ENCODE measurements at regions not wholly inside any gene's neighbourhood (a gene's known extent, or its start where the extent isn't known, plus 50 kb on each side); places are given as distances from the start of the nearest gene placed in this dataset.

GRCh38 chr1:222927031-222927430, 112.2 kb downstream of the DISP1 start:
- Histone ChIP-seq H3K27ac (ENCODE audit: low read length) (no peak overlapping the region), H3K4me1 (ENCODE audit: control insufficient read depth, insufficient read depth, low read length) (no peaks in the 10 kb centered on the region), H3K4me3 (ENCODE audit: low read length) (no peak overlapping the region), H3K27me3 (ENCODE audit: control insufficient read depth, insufficient read depth, low read length) (no peaks in the 10 kb centered on the region), H3K36me3 (ENCODE audit: control insufficient read depth, insufficient read depth, low read length) (no peaks in the 10 kb centered on the region), H3K9me3 (ENCODE audit: control insufficient read depth, low read depth, low read length) (no peaks in the 10 kb centered on the region)
- WGBS (ENCODE audit: insufficient coverage, low lambda C conversion rate): 83% methylated on average over 2 of the region's 4 CpGs
- no peak for DNase-seq

GRCh38 chr1:222928212-222928611, 113.4 kb downstream of the DISP1 start:
- no peaks in the 10 kb centered on the region for H3K9me3 ChIP-seq (ENCODE audit: control insufficient read depth, low read depth, low read length)
- no peak overlapping the region for H3K4me3 ChIP-seq (ENCODE audit: low read length)
- no peaks in the 10 kb centered on the region for H3K4me1 ChIP-seq (ENCODE audit: control insufficient read depth, insufficient read depth, low read length)
- H3K27me3 ChIP-seq (ENCODE audit: control insufficient read depth, insufficient read depth, low read length): no peaks in the 10 kb centered on the region
- DNase-seq: peak in 1 of 2 donors; percentile 13
- H3K36me3 ChIP-seq (ENCODE audit: control insufficient read depth, insufficient read depth, low read length): no peaks in the 10 kb centered on the region
- no peak overlapping the region for H3K27ac ChIP-seq (ENCODE audit: low read length)
- WGBS (ENCODE audit: insufficient coverage, low lambda C conversion rate): no CpG with 5 or more reads among the region's 3 CpGs

GRCh38 chr1:222930070-222930469, 115.2 kb downstream of the DISP1 start:
- Histone ChIP-seq H3K4me3 (ENCODE audit: low read length) (no peak overlapping the region), H3K27me3 (ENCODE audit: control insufficient read depth, insufficient read depth, low read length) (no peaks in the 10 kb centered on the region), H3K4me1 (ENCODE audit: control insufficient read depth, insufficient read depth, low read length) (no peaks in the 10 kb centered on the region), H3K27ac (ENCODE audit: low read length) (no peak overlapping the region), H3K36me3 (ENCODE audit: control insufficient read depth, insufficient read depth, low read length) (no peaks in the 10 kb centered on the region), H3K9me3 (ENCODE audit: control insufficient read depth, low read depth, low read length) (no peaks in the 10 kb centered on the region)
- DNase-seq: no peak

GRCh38 chr1:222931023-222931422, 116.2 kb downstream of the DISP1 start:
- no peak overlapping the region for H3K4me3 ChIP-seq (ENCODE audit: low read length)
- no peaks in the 10 kb centered on the region for H3K27me3 ChIP-seq (ENCODE audit: control insufficient read depth, insufficient read depth, low read length)
- H3K36me3 ChIP-seq (ENCODE audit: control insufficient read depth, insufficient read depth, low read length): no peaks in the 10 kb centered on the region
- no CpG with 5 or more reads among the region's 1 CpG for WGBS (ENCODE audit: insufficient coverage, low lambda C conversion rate)
- H3K27ac ChIP-seq (ENCODE audit: low read length): no peak overlapping the region
- H3K4me1 ChIP-seq (ENCODE audit: control insufficient read depth, insufficient read depth, low read length): no peaks in the 10 kb centered on the region
- no peak for DNase-seq
- H3K9me3 ChIP-seq (ENCODE audit: control insufficient read depth, low read depth, low read length): no peaks in the 10 kb centered on the region

GRCh38 chr1:222933273-222933672, 118.4 kb downstream of the DISP1 start:
- WGBS (ENCODE audit: insufficient coverage, low lambda C conversion rate): 100% methylated on average over 2 of the region's 2 CpGs
- Histone ChIP-seq H3K4me1 (ENCODE audit: control insufficient read depth, insufficient read depth, low read length) (no peaks in the 10 kb centered on the region), H3K27me3 (ENCODE audit: control insufficient read depth, insufficient read depth, low read length) (no peaks in the 10 kb centered on the region), H3K36me3 (ENCODE audit: control insufficient read depth, insufficient read depth, low read length) (no peaks in the 10 kb centered on the region), H3K4me3 (ENCODE audit: low read length) (no peak overlapping the region), H3K27ac (ENCODE audit: low read length) (no peak overlapping the region), H3K9me3 (ENCODE audit: control insufficient read depth, low read depth, low read length) (no peaks in the 10 kb centered on the region)
- no peak for DNase-seq

- Histone ChIP-seq H3K27me3 (ENCODE audit: control insufficient read depth, insufficient read depth, low read length) (no peaks in the 10 kb centered on the region), H3K36me3 (ENCODE audit: control insufficient read depth, insufficient read depth, low read length) (no peaks in the 10 kb centered on the region), H3K27ac (ENCODE audit: low read length) (no peak overlapping the region), H3K4me3 (ENCODE audit: low read length) (no peak overlapping the region), H3K9me3 (ENCODE audit: control insufficient read depth, low read depth, low read length) (no peaks in the 10 kb centered on the region), H3K4me1 (ENCODE audit: control insufficient read depth, insufficient read depth, low read length) (no peaks in the 10 kb centered on the region)
- no peak for DNase-seq
- 100% methylated on average over 1 of the region's 3 CpGs for WGBS (ENCODE audit: insufficient coverage, low lambda C conversion rate)
Measured at GRCh38 chr1:222935239-222935900, 120.5 kb downstream of the DISP1 start.

- no peaks in the 10 kb centered on the region for H3K27me3 ChIP-seq (ENCODE audit: control insufficient read depth, insufficient read depth, low read length)
- no peak for DNase-seq
- H3K4me3 ChIP-seq (ENCODE audit: low read length): no peak overlapping the region
- no peaks in the 10 kb centered on the region for H3K9me3 ChIP-seq (ENCODE audit: control insufficient read depth, low read depth, low read length)
- no peaks in the 10 kb centered on the region for H3K4me1 ChIP-seq (ENCODE audit: control insufficient read depth, insufficient read depth, low read length)
- no peak overlapping the region for H3K27ac ChIP-seq (ENCODE audit: low read length)
- no peaks in the 10 kb centered on the region for H3K36me3 ChIP-seq (ENCODE audit: control insufficient read depth, insufficient read depth, low read length)
- WGBS (ENCODE audit: insufficient coverage, low lambda C conversion rate): no CpG with 5 or more reads among the region's 2 CpGs
Measured at GRCh38 chr1:222936042-222936441, 121.2 kb downstream of the DISP1 start.

GRCh38 chr1:222938986-222939385, 124.1 kb downstream of the DISP1 start:
- no peak overlapping the region for H3K27ac ChIP-seq (ENCODE audit: low read length)
- no peak for DNase-seq
- H3K36me3 ChIP-seq (ENCODE audit: control insufficient read depth, insufficient read depth, low read length): peaks cover 6% of the 10 kb centered on the region
- H3K4me1 ChIP-seq (ENCODE audit: control insufficient read depth, insufficient read depth, low read length): no peaks in the 10 kb centered on the region
- H3K27me3 ChIP-seq (ENCODE audit: control insufficient read depth, insufficient read depth, low read length): no peaks in the 10 kb centered on the region
- no peak overlapping the region for H3K4me3 ChIP-seq (ENCODE audit: low read length)
- no peaks in the 10 kb centered on the region for H3K9me3 ChIP-seq (ENCODE audit: control insufficient read depth, low read depth, low read length)
- WGBS (ENCODE audit: insufficient coverage, low lambda C conversion rate): 100% methylated on average over 1 of the region's 1 CpG

- Histone ChIP-seq H3K9me3 (ENCODE audit: control insufficient read depth, low read depth, low read length) (no peaks in the 10 kb centered on the region), H3K4me3 (ENCODE audit: low read length) (no peak overlapping the region), H3K27me3 (ENCODE audit: control insufficient read depth, insufficient read depth, low read length) (no peaks in the 10 kb centered on the region), H3K36me3 (ENCODE audit: control insufficient read depth, insufficient read depth, low read length) (peaks cover 6% of the 10 kb centered on the region), H3K27ac (ENCODE audit: low read length) (no peak overlapping the region), H3K4me1 (ENCODE audit: control insufficient read depth, insufficient read depth, low read length) (no peaks in the 10 kb centered on the region)
- 71% methylated on average over 1 of the region's 5 CpGs for WGBS (ENCODE audit: insufficient coverage, low lambda C conversion rate)
- DNase-seq: no peak
Measured at GRCh38 chr1:222940095-222940494, 125.3 kb downstream of the DISP1 start.

- H3K36me3 ChIP-seq (ENCODE audit: control insufficient read depth, insufficient read depth, low read length): peaks cover 6% of the 10 kb centered on the region
- H3K4me3 ChIP-seq (ENCODE audit: low read length): no peak overlapping the region
- H3K4me1 ChIP-seq (ENCODE audit: control insufficient read depth, insufficient read depth, low read length): no peaks in the 10 kb centered on the region
- 80% methylated on average over 1 of the region's 2 CpGs for WGBS (ENCODE audit: insufficient coverage, low lambda C conversion rate)
- no peak overlapping the region for H3K27ac ChIP-seq (ENCODE audit: low read length)
- no peaks in the 10 kb centered on the region for H3K9me3 ChIP-seq (ENCODE audit: control insufficient read depth, low read depth, low read length)
- no peak for DNase-seq
- no peaks in the 10 kb centered on the region for H3K27me3 ChIP-seq (ENCODE audit: control insufficient read depth, insufficient read depth, low read length)
Measured at GRCh38 chr1:222940906-222941305, 126.1 kb downstream of the DISP1 start.

GRCh38 chr1:222941425-222941824, 126.6 kb downstream of the DISP1 start:
- H3K9me3 ChIP-seq (ENCODE audit: control insufficient read depth, low read depth, low read length): no peaks in the 10 kb centered on the region
- no peaks in the 10 kb centered on the region for H3K27me3 ChIP-seq (ENCODE audit: control insufficient read depth, insufficient read depth, low read length)
- peaks cover 6% of the 10 kb centered on the region for H3K36me3 ChIP-seq (ENCODE audit: control insufficient read depth, insufficient read depth, low read length)
- no CpG with 5 or more reads among the region's 1 CpG for WGBS (ENCODE audit: insufficient coverage, low lambda C conversion rate)
- no peak overlapping the region for H3K27ac ChIP-seq (ENCODE audit: low read length)
- DNase-seq: no peak
- H3K4me3 ChIP-seq (ENCODE audit: low read length): no peak overlapping the region
- no peaks in the 10 kb centered on the region for H3K4me1 ChIP-seq (ENCODE audit: control insufficient read depth, insufficient read depth, low read length)
